PFSK-1 (cell line): ENCODE measurements at regions not wholly inside any gene's neighbourhood (a gene's known extent, or its start where the extent isn't known, plus 50 kb on each side); places are given as distances from the start of the nearest gene placed in this dataset.

ENCODE experiments used
- POLR2AphosphoS5 ChIP-seq: IDR thresholded peaks from 2 replicates; pipeline ENCODE4 v1.6.1; 2012; ENCODE audit warnings: low read depth, mild to moderate bottlenecking, control low read depth, low read length, moderate library complexity
- SIN3A ChIP-seq: IDR thresholded peaks from 2 replicates; pipeline ENCODE4 v1.6.1; 2012; ENCODE audit warnings: mild to moderate bottlenecking, low read length, moderate library complexity, borderline replicate concordance; ENCODE audit not compliant: insufficient read depth
- TAF1 ChIP-seq: IDR thresholded peaks from 2 replicates; pipeline ENCODE4 v1.6.1; 2012; ENCODE audit warnings: low read length, control low read depth, borderline replicate concordance; ENCODE audit not compliant: insufficient read depth
- TF ChIP-seq, protein P1 (sequence below), 2 experiments: IDR thresholded peaks; 2 replicates each; pipeline versions ENCODE4 v1.6.1 to v1.8.0; 2011 to 2012; ENCODE audit warnings: low read depth in 2 of 2, low read length in 2 of 2, control low read depth in 1 of 2, inconsistent platforms in 1 of 2, mild to moderate bottlenecking in 1 of 2, moderate library complexity in 1 of 2; ENCODE audit not compliant: insufficient read depth in 1 of 2

DNA sequence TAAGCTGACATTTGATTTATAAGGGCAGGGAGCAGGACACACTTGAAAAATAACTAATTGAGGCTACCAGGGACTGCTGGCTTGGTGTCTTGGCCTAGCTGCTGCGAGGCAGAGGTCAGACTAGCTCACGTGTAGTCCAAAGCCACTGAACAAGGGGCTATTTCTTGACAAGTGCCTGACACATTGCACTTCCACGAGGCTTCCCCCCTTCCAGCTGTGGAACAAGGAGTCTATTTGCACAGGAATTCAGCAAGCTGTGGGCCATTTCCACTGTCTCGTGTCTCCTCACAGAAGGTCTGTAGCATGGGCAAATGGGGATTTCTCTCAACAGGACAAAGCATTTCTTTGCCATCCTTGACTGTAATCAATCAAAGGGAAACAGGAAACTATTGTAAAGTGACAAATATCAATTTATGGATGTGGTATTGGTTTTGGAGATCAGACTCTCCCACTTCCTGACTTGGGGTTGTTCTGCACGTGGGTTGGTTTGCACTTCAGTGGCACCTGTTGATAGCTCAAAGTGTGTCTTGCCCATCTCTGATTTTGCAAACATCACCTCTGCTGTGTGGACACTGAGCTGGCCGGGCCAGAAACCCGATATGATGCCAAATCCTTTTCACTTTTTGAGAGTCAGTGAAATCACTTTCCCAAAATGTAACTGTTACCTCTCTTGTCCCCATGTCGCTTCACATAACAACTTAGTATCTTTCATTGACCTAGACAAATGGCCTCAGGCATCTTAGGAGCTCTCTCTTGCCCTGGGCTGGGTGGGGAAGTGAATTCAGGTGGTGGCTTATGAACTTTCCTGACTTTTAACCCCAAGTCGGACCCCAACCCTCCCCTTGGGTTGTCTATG lies 107.4 kb upstream of the MAMLD1 start:
- TF ChIP-seq POLR2AphosphoS5 (no peak), TAF1 (no peak), SIN3A (no peak)
- TF ChIP-seq, protein P1, sequence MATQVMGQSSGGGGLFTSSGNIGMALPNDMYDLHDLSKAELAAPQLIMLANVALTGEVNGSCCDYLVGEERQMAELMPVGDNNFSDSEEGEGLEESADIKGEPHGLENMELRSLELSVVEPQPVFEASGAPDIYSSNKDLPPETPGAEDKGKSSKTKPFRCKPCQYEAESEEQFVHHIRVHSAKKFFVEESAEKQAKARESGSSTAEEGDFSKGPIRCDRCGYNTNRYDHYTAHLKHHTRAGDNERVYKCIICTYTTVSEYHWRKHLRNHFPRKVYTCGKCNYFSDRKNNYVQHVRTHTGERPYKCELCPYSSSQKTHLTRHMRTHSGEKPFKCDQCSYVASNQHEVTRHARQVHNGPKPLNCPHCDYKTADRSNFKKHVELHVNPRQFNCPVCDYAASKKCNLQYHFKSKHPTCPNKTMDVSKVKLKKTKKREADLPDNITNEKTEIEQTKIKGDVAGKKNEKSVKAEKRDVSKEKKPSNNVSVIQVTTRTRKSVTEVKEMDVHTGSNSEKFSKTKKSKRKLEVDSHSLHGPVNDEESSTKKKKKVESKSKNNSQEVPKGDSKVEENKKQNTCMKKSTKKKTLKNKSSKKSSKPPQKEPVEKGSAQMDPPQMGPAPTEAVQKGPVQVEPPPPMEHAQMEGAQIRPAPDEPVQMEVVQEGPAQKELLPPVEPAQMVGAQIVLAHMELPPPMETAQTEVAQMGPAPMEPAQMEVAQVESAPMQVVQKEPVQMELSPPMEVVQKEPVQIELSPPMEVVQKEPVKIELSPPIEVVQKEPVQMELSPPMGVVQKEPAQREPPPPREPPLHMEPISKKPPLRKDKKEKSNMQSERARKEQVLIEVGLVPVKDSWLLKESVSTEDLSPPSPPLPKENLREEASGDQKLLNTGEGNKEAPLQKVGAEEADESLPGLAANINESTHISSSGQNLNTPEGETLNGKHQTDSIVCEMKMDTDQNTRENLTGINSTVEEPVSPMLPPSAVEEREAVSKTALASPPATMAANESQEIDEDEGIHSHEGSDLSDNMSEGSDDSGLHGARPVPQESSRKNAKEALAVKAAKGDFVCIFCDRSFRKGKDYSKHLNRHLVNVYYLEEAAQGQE (IDR thresholded peaks at IDR 0.05; ENCODE audit: insufficient read depth in 1 of 2, low read depth in 2 of 2, low read length in 2 of 2), result no peak
